Activated CD4-positive, alpha-beta T cell treated with anti-CD3 and anti-CD28 coated beads for 24 hours (primary cell): ENCODE measurements at regions not wholly inside any gene's neighbourhood (a gene's known extent, or its start where the extent isn't known, plus 50 kb on each side); places are given as distances from the start of the nearest gene placed in this dataset.
"Not testable (repeated sequence)": the region's sequence is repeated elsewhere in the genome, so short reads cannot be mapped to it uniquely, and the experiment has no call there.

Experiments used
- DNase-seq, 2 donors: peaks; one replicate each; pipeline ENCODE4 v3.0.0-alpha.2; 2020; ENCODE audit warnings: low read depth in 2 of 2

- DNase-seq, result no peak
These were observed 230.7 kb upstream of the CHORDC1 start for GRCh38 chr11:90453525-90453924.

GRCh38 chr11:90449606-90450005 is 226.8 kb upstream of the CHORDC1 start:
- DNase-seq, result no peak

GRCh38 chr11:90448256-90448655 is 225.4 kb upstream of the CHORDC1 start:
- DNase-seq, result no peak

- no peak for DNase-seq
These were observed 224.8 kb upstream of the CHORDC1 start for GRCh38 chr11:90447618-90448017.

GRCh38 chr11:90446207-90446606 is 223.4 kb upstream of the CHORDC1 start:
- DNase-seq, result no peak

GRCh38 chr11:90438069-90438468 is 215.2 kb upstream of the CHORDC1 start:
- no peak for DNase-seq

- no peak for DNase-seq
These were observed 212.0 kb upstream of the CHORDC1 start for GRCh38 chr11:90434858-90435257.

GRCh38 chr11:90428836-90429235 is 206.0 kb upstream of the CHORDC1 start:
- no peak for DNase-seq

GRCh38 chr11:90426442-90426841 is 203.6 kb upstream of the CHORDC1 start:
- no peak for DNase-seq

- no peak for DNase-seq
These were observed 200.5 kb upstream of the CHORDC1 start for GRCh38 chr11:90423378-90423777.

- not testable (repeated sequence) for DNase-seq
These were observed 199.9 kb upstream of the CHORDC1 start for GRCh38 chr11:90422787-90423186.

- DNase-seq, result no peak
These were observed 191.4 kb upstream of the CHORDC1 start for GRCh38 chr11:90414221-90414620.

- no peak for DNase-seq
These were observed 184.5 kb upstream of the CHORDC1 start for GRCh38 chr11:90407350-90407749.

- DNase-seq, result no peak
These were observed 169.8 kb upstream of the CHORDC1 start for GRCh38 chr11:90392692-90393091.

GRCh38 chr11:90391756-90392155 is 168.9 kb upstream of the CHORDC1 start:
- no peak for DNase-seq

- no peak for DNase-seq
These were observed 157.4 kb upstream of the CHORDC1 start for GRCh38 chr11:90380206-90380605.

GRCh38 chr11:90373971-90374370 is 151.1 kb upstream of the CHORDC1 start:
- DNase-seq, result no peak

- DNase-seq, result no peak
These were observed 141.7 kb upstream of the CHORDC1 start for GRCh38 chr11:90364527-90364926.

GRCh38 chr11:90363739-90364138 is 140.9 kb upstream of the CHORDC1 start:
- no peak for DNase-seq

- no peak for DNase-seq
These were observed 132.4 kb upstream of the CHORDC1 start for GRCh38 chr11:90355200-90355599.

GRCh38 chr11:90349731-90350130 is 126.9 kb upstream of the CHORDC1 start:
- DNase-seq, result no peak

GRCh38 chr11:90344546-90344945 is 121.7 kb upstream of the CHORDC1 start:
- no peak for DNase-seq

- DNase-seq, result no peak
These were observed 120.8 kb upstream of the CHORDC1 start for GRCh38 chr11:90343673-90344072.

- no peak for DNase-seq
These were observed 119.1 kb upstream of the CHORDC1 start for GRCh38 chr11:90341986-90342385.

GRCh38 chr11:90332415-90332814 is 109.6 kb upstream of the CHORDC1 start:
- no peak for DNase-seq
